Peyer's patch (tissue), 4 donors: ENCODE measurements at regions not wholly inside any gene's neighbourhood (a gene's known extent, or its start where the extent isn't known, plus 50 kb on each side); places are given as distances from the start of the nearest gene placed in this dataset.

Experiments used
- POLR2A ChIP-seq, 2 donors: fragments of 450-650 bp; IDR thresholded peaks; one replicate each; pipeline ENCODE4 v1.5.1; 2017; ENCODE audit warnings: antibody characterized with exemption in 2 of 2, mild to moderate bottlenecking in 2 of 2, moderate library complexity in 2 of 2
- TF ChIP-seq, protein P1 (sequence below), 6 experiments: fragments of 450-650 bp in 4 of 6; fragments of 200-600 bp in 2 of 6; sonication (generic) in 1 of 6; IDR thresholded peaks; one replicate each; pipeline ENCODE4 v1.5.1; 2017 to 2019; ENCODE audit warnings: antibody characterized with exemption in 6 of 6, mild to moderate bottlenecking in 3 of 6, moderate library complexity in 1 of 6

DNA sequence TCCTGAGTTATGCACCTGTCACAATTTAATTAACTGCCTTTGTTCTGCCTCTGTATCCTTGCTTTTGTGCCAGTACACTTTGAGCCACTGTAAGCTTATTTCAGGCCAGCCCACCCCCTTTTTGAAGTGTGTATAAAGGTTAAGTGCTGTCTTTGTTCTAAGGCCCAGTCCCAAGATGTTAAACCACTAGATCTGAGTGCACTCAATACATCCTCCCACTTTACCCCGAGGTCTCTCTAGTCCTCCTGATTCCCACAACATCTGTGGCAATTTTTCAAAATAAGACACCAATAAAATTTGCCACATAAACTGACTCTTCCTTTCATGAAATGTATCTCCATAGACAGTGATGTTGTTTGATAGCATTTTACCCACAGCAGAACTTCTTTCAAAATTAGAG lies 124.1 kb upstream of the SPIN4 start:
- TF ChIP-seq POLR2A (IDR thresholded peaks at IDR 0.05): no peak
- TF ChIP-seq, protein P1, sequence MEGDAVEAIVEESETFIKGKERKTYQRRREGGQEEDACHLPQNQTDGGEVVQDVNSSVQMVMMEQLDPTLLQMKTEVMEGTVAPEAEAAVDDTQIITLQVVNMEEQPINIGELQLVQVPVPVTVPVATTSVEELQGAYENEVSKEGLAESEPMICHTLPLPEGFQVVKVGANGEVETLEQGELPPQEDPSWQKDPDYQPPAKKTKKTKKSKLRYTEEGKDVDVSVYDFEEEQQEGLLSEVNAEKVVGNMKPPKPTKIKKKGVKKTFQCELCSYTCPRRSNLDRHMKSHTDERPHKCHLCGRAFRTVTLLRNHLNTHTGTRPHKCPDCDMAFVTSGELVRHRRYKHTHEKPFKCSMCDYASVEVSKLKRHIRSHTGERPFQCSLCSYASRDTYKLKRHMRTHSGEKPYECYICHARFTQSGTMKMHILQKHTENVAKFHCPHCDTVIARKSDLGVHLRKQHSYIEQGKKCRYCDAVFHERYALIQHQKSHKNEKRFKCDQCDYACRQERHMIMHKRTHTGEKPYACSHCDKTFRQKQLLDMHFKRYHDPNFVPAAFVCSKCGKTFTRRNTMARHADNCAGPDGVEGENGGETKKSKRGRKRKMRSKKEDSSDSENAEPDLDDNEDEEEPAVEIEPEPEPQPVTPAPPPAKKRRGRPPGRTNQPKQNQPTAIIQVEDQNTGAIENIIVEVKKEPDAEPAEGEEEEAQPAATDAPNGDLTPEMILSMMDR (IDR thresholded peaks at IDR 0.05): no peak
